Ascending aorta (tissue), 2 donors: ENCODE measurements at regions not wholly inside any gene's neighbourhood (a gene's known extent, or its start where the extent isn't known, plus 50 kb on each side); places are given as distances from the start of the nearest gene placed in this dataset.

Source experiments
- DNase-seq, 2 donors: peaks; one replicate each; pipeline ENCODE4 v3.0.0-alpha.2; 2019; ENCODE audit warnings: low spot score in 2 of 2
- H3K27ac ChIP-seq, 2 donors: fragments of 200-600 bp; sonication (generic); one replicate each; pipeline ENCODE4 v1.5.1; 2016 to 2017; ENCODE audit warnings: mild to moderate bottlenecking in 1 of 2
- H3K27me3 ChIP-seq: fragments of 200-600 bp; sonication (generic); one replicate; pipeline ENCODE4 v1.5.1; 2017
- H3K36me3 ChIP-seq, 2 donors: fragments of 200-600 bp; sonication (generic); one replicate each; pipeline ENCODE4 v1.5.1; 2016
- H3K4me1 ChIP-seq, 2 donors: fragments of 200-600 bp; sonication (generic); one replicate each; pipeline ENCODE4 v1.5.1; 2016 to 2017; ENCODE audit warnings: mild to moderate bottlenecking in 1 of 2
- H3K4me3 ChIP-seq, 2 donors: fragments of 200-600 bp; sonication (generic); one replicate each; pipeline ENCODE4 v1.5.1; 2016 to 2017; ENCODE audit warnings: mild to moderate bottlenecking in 1 of 2
- H3K9me3 ChIP-seq, 2 donors: fragments of 200-600 bp; sonication (generic); one replicate each; pipeline ENCODE4 v1.5.1; 2016
- intact Hi-C: fragments of 100-400 bp; cut with DNase I; formaldehyde crosslinking; loops from one replicate; pipeline ENCODE4 v1.15.1; 2023
- TF ChIP-seq, protein P1 (sequence below), 3 experiments: fragments of 200-600 bp in 2 of 3; fragments of 450-650 bp in 1 of 3; sonication (generic) in 2 of 3; IDR thresholded peaks; one replicate each; pipeline ENCODE4 v1.5.1; 2016 to 2019; ENCODE audit warnings: antibody characterized with exemption in 3 of 3, mild to moderate bottlenecking in 1 of 3, moderate library complexity in 1 of 3

- TF ChIP-seq, protein P1, sequence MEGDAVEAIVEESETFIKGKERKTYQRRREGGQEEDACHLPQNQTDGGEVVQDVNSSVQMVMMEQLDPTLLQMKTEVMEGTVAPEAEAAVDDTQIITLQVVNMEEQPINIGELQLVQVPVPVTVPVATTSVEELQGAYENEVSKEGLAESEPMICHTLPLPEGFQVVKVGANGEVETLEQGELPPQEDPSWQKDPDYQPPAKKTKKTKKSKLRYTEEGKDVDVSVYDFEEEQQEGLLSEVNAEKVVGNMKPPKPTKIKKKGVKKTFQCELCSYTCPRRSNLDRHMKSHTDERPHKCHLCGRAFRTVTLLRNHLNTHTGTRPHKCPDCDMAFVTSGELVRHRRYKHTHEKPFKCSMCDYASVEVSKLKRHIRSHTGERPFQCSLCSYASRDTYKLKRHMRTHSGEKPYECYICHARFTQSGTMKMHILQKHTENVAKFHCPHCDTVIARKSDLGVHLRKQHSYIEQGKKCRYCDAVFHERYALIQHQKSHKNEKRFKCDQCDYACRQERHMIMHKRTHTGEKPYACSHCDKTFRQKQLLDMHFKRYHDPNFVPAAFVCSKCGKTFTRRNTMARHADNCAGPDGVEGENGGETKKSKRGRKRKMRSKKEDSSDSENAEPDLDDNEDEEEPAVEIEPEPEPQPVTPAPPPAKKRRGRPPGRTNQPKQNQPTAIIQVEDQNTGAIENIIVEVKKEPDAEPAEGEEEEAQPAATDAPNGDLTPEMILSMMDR (IDR thresholded peaks at IDR 0.05): no peak
- peak overlapping the region; percentile 39 to 62 for H3K27ac ChIP-seq
- H3K4me1 ChIP-seq: peaks cover 3 to 12% of the 10 kb centered on the region in 2 donors
- DNase-seq: no peak
- no peaks in the 10 kb centered on the region for H3K9me3 ChIP-seq
- no peak overlapping the region for H3K4me3 ChIP-seq
- no peaks in the 10 kb centered on the region for H3K36me3 ChIP-seq
- intact Hi-C loops: no loop called here
- no peaks in the 10 kb centered on the region for H3K27me3 ChIP-seq
Measured at GRCh38 chr10:3418041-3418754, 245.6 kb upstream of the PITRM1 start.

DNA sequence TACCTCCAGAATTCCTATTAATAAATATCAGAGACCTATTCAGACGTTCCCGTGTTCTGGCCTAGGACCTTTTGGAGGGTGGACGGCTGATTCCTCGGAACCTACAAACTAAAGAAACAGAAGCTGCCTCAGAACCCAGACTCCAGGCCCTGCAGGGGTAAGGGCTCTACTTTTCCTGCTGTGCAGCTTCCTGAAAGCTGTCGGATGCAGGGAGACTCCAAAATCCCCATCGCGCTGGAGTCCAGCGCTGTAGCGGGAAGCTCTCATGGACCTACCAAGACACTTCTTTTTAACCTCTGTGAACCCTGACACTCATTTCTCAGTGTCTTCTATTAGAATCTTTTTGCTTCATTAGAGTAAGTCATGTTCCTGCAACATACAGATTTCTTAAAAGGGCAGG lies 244.5 kb upstream of the PITRM1 start:
- H3K27me3 ChIP-seq: no peaks in the 10 kb centered on the region
- H3K4me3 ChIP-seq: no peak overlapping the region
- no peak overlapping the region for H3K27ac ChIP-seq
- TF ChIP-seq, protein P1 (IDR thresholded peaks at IDR 0.05): no peak
- no peak for DNase-seq
- no peaks in the 10 kb centered on the region for H3K36me3 ChIP-seq
- H3K9me3 ChIP-seq: no peaks in the 10 kb centered on the region
- H3K4me1 ChIP-seq: peaks cover 3 to 12% of the 10 kb centered on the region in 2 donors
- intact Hi-C loops: no loop called here

GRCh38 chr10:3415878-3416605 lies 243.5 kb upstream of the PITRM1 start:
- Histone ChIP-seq H3K27ac (no peak overlapping the region), H3K36me3 (no peaks in the 10 kb centered on the region), H3K9me3 (no peaks in the 10 kb centered on the region), H3K4me3 (no peak overlapping the region), H3K4me1 (peaks cover 3 to 12% of the 10 kb centered on the region in 2 donors), H3K27me3 (no peaks in the 10 kb centered on the region)
- TF ChIP-seq, protein P1 (IDR thresholded peaks at IDR 0.05): no peak
- intact Hi-C loops: no loop called here
- no peak for DNase-seq

DNA sequence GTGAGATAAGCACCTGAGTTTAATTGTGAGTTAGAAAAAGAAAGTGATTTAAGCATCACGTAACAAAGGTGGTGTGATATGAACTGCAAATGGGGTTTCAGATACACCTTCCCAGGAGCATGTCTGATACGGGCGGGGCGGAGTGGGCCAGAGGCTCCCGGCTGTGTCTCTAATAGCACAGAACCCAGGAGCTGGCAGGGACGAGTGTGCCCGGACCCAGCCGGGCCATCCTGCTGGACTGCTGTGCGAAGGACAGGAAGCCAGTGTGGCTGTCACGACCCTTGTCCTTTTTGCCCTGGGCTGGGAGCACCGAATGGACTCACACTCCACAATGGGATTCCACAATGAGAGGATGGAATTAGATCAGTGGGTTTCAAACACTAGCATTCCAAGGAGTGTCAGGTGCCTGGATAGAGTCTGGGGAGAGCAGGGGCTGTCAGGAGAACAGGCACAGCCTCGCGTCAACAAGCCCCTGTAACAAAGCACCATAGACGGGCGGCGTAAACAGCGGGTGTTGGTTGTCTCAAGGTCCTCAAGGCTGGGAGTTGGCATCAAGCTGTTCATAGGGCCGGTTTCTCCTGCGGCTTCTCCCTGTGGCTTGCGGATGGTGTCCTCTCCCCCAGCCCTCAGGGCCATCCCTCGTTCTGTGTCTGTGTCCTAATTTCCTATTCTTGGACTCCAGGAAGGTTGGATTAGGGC lies 242.6 kb upstream of the PITRM1 start:
- Histone ChIP-seq H3K27me3 (no peaks in the 10 kb centered on the region), H3K4me3 (no peak overlapping the region), H3K27ac (no peak overlapping the region), H3K4me1 (peaks cover 3 to 12% of the 10 kb centered on the region in 2 donors), H3K9me3 (no peaks in the 10 kb centered on the region), H3K36me3 (no peaks in the 10 kb centered on the region)
- DNase-seq: no peak
- TF ChIP-seq, protein P1 (IDR thresholded peaks at IDR 0.05): no peak
- intact Hi-C loops: no loop called here

- TF ChIP-seq, protein P1 (IDR thresholded peaks at IDR 0.05): no peak
Measured at GRCh38 chr10:3414667-3415023, 242.1 kb upstream of the PITRM1 start.

More at GRCh38 chr10:3414667-3415023, 242.1 kb upstream of the PITRM1 start:
- Histone ChIP-seq H3K4me3 (no peak overlapping the region), H3K27ac (no peak overlapping the region), H3K4me1 (peaks cover 3 to 12% of the 10 kb centered on the region in 2 donors), H3K9me3 (no peaks in the 10 kb centered on the region), H3K27me3 (no peaks in the 10 kb centered on the region), H3K36me3 (no peaks in the 10 kb centered on the region)
- intact Hi-C loops: no loop called here
- no peak for DNase-seq
